Thyroid gland (tissue), 4 donors: ENCODE measurements at regions not wholly inside any gene's neighbourhood (a gene's known extent, or its start where the extent isn't known, plus 50 kb on each side); places are given as distances from the start of the nearest gene placed in this dataset.

ENCODE experiments used
- DNase-seq, 2 donors: peaks; one replicate each; pipeline ENCODE4 v3.0.0-alpha.2; 2019
- H3K27ac ChIP-seq, 3 donors: fragments of 200-600 bp; sonication (generic); 1 replicate in 2 of 3; 2 replicates in 1 of 3; pipeline ENCODE4 v1.5.1; 2016 to 2019; ENCODE audit warnings: mild to moderate bottlenecking in 1 of 3, moderate library complexity in 1 of 3
- H3K27me3 ChIP-seq: fragments of 200-600 bp; sonication (generic); one replicate; pipeline ENCODE4 v1.5.1; 2019
- H3K36me3 ChIP-seq, 2 donors: fragments of 200-600 bp; sonication (generic); one replicate each; pipeline ENCODE4 v1.5.1; 2016 to 2019
- H3K4me1 ChIP-seq, 2 donors: fragments of 200-600 bp; sonication (generic); one replicate each; pipeline ENCODE4 v1.5.1; 2017 to 2019
- H3K4me3 ChIP-seq, 3 donors: fragments of 200-600 bp; sonication (generic); replicated peaks in 1 of 3; 1 replicate in 2 of 3; 2 replicates in 1 of 3; pipeline ENCODE4 v1.5.1; 2016; ENCODE audit warnings: mild to moderate bottlenecking in 1 of 3
- H3K9me3 ChIP-seq: fragments of 200-600 bp; sonication (generic); one replicate; pipeline ENCODE4 v1.5.1; 2017
- POLR2A ChIP-seq, 2 donors: fragments of 450-650 bp; IDR thresholded peaks; one replicate each; pipeline ENCODE4 v1.6.1; 2017; ENCODE audit warnings: antibody characterized with exemption in 2 of 2, mild to moderate bottlenecking in 2 of 2, moderate library complexity in 1 of 2
- WGBS, 2 donors: methylation state at CpG; one replicate each; pipeline ENCODE4 v1.1.5; 2017; 5-methylcytosine and 5-hydroxymethylcytosine counted together
- intact Hi-C: fragments of 100-400 bp; cut with DNase I; formaldehyde crosslinking; loops from one replicate; pipeline ENCODE4 v1.15.1; 2023
- TF ChIP-seq, protein P1 (sequence below), 6 experiments: fragments of 200-600 bp in 3 of 6; fragments of 450-650 bp in 3 of 6; sonication (generic) in 3 of 6; IDR thresholded peaks; one replicate each; pipeline ENCODE4 v1.5.1; 2016 to 2019; ENCODE audit warnings: antibody characterized with exemption in 6 of 6, mild to moderate bottlenecking in 2 of 6, inconsistent platforms in 1 of 6, moderate library complexity in 1 of 6

- no peaks in the 10 kb centered on the region for H3K27me3 ChIP-seq
- no peak for TF ChIP-seq POLR2A (IDR thresholded peaks at IDR 0.05)
- TF ChIP-seq, protein P1, sequence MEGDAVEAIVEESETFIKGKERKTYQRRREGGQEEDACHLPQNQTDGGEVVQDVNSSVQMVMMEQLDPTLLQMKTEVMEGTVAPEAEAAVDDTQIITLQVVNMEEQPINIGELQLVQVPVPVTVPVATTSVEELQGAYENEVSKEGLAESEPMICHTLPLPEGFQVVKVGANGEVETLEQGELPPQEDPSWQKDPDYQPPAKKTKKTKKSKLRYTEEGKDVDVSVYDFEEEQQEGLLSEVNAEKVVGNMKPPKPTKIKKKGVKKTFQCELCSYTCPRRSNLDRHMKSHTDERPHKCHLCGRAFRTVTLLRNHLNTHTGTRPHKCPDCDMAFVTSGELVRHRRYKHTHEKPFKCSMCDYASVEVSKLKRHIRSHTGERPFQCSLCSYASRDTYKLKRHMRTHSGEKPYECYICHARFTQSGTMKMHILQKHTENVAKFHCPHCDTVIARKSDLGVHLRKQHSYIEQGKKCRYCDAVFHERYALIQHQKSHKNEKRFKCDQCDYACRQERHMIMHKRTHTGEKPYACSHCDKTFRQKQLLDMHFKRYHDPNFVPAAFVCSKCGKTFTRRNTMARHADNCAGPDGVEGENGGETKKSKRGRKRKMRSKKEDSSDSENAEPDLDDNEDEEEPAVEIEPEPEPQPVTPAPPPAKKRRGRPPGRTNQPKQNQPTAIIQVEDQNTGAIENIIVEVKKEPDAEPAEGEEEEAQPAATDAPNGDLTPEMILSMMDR (IDR thresholded peaks at IDR 0.05): no peak
- H3K36me3 ChIP-seq: no peaks in the 10 kb centered on the region
Measured at GRCh38 chr3:46092702-46093080, 65.4 kb upstream of the XCR1 start.

DNA sequence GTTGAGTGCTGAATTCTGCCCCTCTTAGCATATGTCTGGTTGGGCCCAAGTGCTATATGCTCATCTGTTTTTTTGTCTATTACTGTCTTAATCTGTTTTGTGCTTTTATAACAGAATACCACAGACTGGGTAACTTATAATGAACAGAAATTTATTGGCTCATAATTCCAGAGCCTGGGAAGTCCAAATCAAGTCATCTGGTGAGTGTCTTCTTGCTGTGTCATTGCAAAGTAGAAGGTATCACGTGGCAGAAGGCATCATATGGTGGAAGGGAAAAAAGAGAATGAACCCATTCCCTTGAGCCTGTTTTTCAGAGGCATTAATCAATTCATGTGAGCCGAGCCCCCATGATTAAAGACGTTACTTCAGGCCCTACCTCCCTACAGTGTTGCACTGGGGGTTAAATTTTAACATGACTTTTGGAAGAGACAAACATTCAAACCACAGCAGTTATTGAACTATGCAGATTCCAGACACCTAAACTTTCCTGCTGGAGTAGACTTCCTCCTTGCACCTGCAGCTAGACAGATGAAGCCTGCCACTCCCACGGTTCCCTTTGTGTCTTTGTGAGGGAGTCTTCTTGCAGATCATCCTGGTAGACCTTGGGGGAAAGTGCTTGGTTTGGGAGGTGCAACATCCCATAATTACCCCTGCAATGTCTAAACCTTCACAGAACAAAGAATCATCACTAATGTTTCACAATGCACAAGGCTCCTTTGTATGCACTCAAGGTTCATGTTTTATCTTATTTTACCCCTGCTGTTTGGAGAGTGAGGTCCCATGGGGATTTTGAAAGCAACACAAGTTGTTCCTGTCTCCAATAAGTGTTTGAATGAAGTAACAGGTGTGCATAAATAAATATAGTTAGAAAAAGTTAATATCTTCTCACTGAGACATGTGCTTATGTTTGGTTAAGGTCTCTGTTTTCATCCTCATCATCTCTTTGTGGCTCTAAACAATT, 64.7 kb upstream of the XCR1 start:
- Histone ChIP-seq H3K4me1 (no peaks in the 10 kb centered on the region), H3K36me3 (no peaks in the 10 kb centered on the region), H3K27ac (no peak overlapping the region), H3K4me3 (no peak overlapping the region), H3K9me3 (no peaks in the 10 kb centered on the region), H3K27me3 (no peaks in the 10 kb centered on the region)
- TF ChIP-seq, protein P1 (IDR thresholded peaks at IDR 0.05): no peak
- TF ChIP-seq POLR2A (IDR thresholded peaks at IDR 0.05): no peak
- no peak for DNase-seq
- intact Hi-C loops: no loop called here
- WGBS, 2 donors: 66 to 78% methylated on average over 4 of the region's 4 CpGs

More at GRCh38 chr3:46092702-46093080, 65.4 kb upstream of the XCR1 start:
- Histone ChIP-seq H3K4me3 (no peak overlapping the region), H3K9me3 (no peaks in the 10 kb centered on the region), H3K4me1 (no peaks in the 10 kb centered on the region), H3K27ac (no peak overlapping the region)
- WGBS, 2 donors: 93 to 98% methylated on average over 2 of the region's 2 CpGs
- DNase-seq: no peak
- intact Hi-C loops: no loop called here

DNA sequence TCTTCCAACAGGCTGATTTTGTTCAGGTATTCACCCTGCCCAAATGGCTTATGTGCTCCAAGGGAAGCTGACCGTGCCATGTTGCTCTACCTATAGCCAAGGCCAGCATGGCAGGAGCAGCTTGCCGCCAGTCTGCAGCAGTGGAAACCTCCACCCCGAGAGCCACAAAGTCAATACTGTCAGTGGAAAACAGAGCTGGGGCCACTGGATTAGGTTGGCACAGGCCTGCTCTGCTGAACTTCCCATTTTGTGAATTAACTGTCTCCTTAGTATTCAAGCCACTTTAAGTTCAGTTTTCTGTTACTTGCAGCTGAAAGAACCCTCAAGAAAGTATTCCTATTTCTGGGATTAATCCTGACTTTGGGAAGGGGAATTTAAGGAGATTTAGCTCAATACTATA, 63.8 kb upstream of the XCR1 start:
- no peaks in the 10 kb centered on the region for H3K9me3 ChIP-seq
- H3K4me3 ChIP-seq: no peak overlapping the region
- no peaks in the 10 kb centered on the region for H3K36me3 ChIP-seq
- WGBS, 2 donors: 97 to 100% methylated on average over 2 to 3 of the region's 3 CpGs
- H3K4me1 ChIP-seq: no peaks in the 10 kb centered on the region
- no peak for DNase-seq
- no peak overlapping the region for H3K27ac ChIP-seq
- TF ChIP-seq, protein P1 (IDR thresholded peaks at IDR 0.05): no peak
- TF ChIP-seq POLR2A (IDR thresholded peaks at IDR 0.05): no peak
- intact Hi-C loops: no loop called here
- no peaks in the 10 kb centered on the region for H3K27me3 ChIP-seq

- WGBS, 2 donors: 81 to 83% methylated on average over 4 of the region's 4 CpGs
- DNase-seq: no peak
- TF ChIP-seq, protein P1 (IDR thresholded peaks at IDR 0.05): no peak
- no peak for TF ChIP-seq POLR2A (IDR thresholded peaks at IDR 0.05)
- no peak overlapping the region for H3K4me3 ChIP-seq
- no peak overlapping the region for H3K27ac ChIP-seq
- H3K9me3 ChIP-seq: no peaks in the 10 kb centered on the region
- no peaks in the 10 kb centered on the region for H3K4me1 ChIP-seq
- intact Hi-C loops: no loop called here
- H3K27me3 ChIP-seq: no peaks in the 10 kb centered on the region
- no peaks in the 10 kb centered on the region for H3K36me3 ChIP-seq
Measured at GRCh38 chr3:46090161-46090591, 62.9 kb upstream of the XCR1 start.
